ENCODE measurements at regions not wholly inside any gene's neighbourhood (a gene's known extent, or its start where the extent isn't known, plus 50 kb on each side); places are given as distances from the start of the nearest gene placed in this dataset.

- TF ChIP-seq CTCF (conservative IDR thresholded peaks at IDR 0.05; ENCODE audit: low read depth, low read length) (no peak), POLR2A (IDR thresholded peaks at IDR 0.05; ENCODE audit: low read depth, low read length) (no peak), MAZ (IDR thresholded peaks at IDR 0.05; ENCODE audit: borderline replicate concordance, low read depth, low read length) (no peak), FOS (IDR thresholded peaks at IDR 0.05; ENCODE audit: low read depth, low read length) (no peak), USF2 (IDR thresholded peaks at IDR 0.05; ENCODE audit: low read depth, low read length) (no peak), RCOR1 (IDR thresholded peaks at IDR 0.05; ENCODE audit: insufficient replicate concordance, low read length) (no peak), MXI1 (IDR thresholded peaks at IDR 0.05; ENCODE audit: borderline replicate concordance, low read depth, low read length) (no peak), RAD21 (IDR thresholded peaks at IDR 0.05; ENCODE audit: low read length) (no peak), CEBPB (IDR thresholded peaks at IDR 0.05; ENCODE audit: low read depth, low read length) (no peak), ELK1 (IDR thresholded peaks at IDR 0.05; ENCODE audit: borderline replicate concordance, low read depth, low read length) (no peak), CHD1 (IDR thresholded peaks at IDR 0.05; ENCODE audit: low read depth, low read length) (no peak)
Measured at GRCh38 chr21:25493722-25494121, 113.6 kb downstream of the MRPL39 start.

Data from IMR-90 (cell line).